ENCODE measurements at regions not wholly inside any gene's neighbourhood (a gene's known extent, or its start where the extent isn't known, plus 50 kb on each side); places are given as distances from the start of the nearest gene placed in this dataset.
"Not testable (repeated sequence)": the region's sequence is repeated elsewhere in the genome, so short reads cannot be mapped to it uniquely, and the experiment has no call there.

- DNase-seq = no peak
These were observed 186.2 kb downstream of the EPM2A start for GRCh38 chr6:145548933-145549648.

DNA sequence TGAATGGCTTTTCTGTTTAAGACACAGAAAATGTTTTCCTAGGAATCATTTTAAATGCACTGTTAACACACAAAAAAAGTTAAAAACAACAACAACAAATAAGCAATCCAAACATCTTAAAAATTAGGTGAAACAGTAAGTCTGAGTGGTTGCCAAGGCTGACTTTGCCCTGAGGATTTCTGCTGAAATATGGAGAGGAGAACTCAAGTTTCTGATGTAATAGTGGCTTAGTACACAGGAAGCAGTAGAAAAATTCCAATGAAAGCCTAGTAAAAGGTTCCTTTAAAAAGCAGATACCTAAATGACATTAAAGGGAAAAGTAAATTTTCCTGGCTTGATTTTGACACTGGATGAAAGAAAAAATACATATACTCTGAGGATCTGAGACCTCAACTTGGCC lies 184.2 kb downstream of the EPM2A start:
- no peak for DNase-seq

DNA sequence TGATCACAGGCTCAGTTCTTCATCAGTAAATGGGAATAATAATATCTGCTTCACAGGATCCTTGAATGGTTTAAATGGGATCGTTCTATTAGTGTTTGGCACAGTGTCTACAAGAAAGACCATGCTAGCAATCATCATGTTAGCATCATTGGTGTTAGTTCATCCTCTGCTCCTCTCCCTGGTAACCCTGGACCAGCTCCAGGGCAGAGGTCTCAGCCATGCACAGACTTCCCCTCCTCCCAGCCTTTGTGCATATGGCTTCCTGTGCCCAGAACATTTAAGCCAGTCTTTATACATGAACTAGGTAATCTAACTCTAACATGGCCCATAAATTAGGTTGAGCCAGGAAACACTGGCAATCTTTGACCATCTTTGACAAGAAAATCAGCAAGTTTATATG lies 180.2 kb downstream of the EPM2A start:
- DNase-seq = no peak

DNA sequence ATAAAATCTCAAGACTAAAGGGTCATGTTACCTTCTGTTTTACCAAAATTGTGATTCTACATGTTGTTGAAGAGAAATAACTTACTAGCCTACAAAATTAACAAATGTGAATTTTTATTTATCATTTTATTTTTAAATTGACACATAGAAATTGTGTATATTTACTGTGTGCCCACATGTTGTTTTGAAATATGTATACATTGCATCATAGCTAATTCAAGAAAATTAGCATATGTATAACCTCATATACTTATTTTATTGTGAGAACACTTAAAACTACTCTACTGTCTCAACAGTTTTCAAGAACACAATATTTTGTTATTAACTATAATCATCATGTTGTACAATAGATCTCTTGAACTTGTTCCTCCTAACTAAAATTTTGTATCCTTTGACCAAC lies 177.8 kb downstream of the EPM2A start:
- DNase-seq = no peak

- no peak for DNase-seq
These were observed 175.5 kb downstream of the EPM2A start for GRCh38 chr6:145559836-145560235.

- DNase-seq = no peak
These were observed 173.9 kb downstream of the EPM2A start for GRCh38 chr6:145561095-145562072.

GRCh38 chr6:145562771-145563615 lies 172.3 kb downstream of the EPM2A start:
- DNase-seq = no peak

DNA sequence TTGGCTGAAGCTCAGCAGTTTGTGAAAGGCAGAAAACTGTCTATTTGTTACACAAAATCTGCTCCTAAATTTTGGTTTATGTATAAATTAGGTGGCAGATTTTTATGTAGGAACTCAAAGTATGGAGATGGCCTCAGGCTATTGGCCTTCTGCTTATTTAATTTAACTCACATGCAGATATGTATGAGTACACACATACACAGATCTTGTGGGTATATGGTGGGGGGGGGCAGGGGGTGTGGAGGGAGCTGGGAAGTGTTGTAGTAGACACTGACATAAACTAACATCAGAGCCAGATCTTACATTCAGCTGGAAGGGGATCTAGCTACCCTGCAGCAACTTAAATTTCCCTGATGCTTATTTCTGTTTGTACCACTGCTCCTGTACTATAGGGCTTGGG lies 170.8 kb downstream of the EPM2A start:
- no peak for DNase-seq

DNA sequence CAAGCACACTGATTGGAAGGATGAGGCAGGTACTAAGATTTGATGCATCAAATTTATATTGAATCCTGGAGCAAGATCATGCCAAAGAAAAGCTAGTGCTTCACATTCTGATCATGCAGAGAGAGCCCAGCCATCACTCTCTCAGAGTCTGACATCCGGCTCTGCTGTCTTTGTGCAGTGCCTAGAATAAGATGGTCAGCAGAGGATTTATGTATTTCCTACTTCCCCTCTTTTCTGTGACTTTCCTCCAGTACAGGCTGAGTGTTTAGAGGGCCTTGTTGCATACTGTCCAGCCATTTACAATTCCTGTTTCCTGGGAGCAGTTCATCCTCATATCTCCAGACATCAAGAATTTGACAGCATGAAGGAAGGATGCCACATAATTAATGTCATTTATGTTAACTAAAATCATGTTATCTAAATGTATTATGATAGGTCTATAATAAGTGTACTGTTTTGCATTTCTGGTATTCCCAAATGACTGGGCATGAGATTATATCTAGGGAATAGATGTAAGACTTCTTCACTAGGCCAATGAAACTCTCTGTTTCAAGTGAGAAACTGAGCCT lies 167.6 kb downstream of the EPM2A start:
- no peak for DNase-seq

DNA sequence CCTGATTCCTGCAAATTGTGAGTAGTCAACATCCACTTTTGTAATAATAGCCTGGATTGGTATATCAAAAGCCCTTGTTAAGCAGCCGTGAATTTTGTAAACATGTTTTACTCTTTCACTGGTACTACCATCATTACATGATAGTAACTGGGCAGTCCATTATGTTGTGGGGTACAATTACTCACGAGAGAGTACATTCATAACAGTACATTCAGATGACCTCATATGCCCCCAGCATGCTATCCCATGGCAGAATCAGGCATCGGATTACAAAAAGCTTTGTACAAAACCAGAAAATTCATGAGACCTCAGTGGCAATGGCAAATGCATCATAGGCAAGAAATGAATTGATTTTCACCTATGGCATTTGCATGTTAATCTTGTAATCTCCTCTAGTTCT lies 166.2 kb downstream of the EPM2A start:
- no peak for DNase-seq

DNA sequence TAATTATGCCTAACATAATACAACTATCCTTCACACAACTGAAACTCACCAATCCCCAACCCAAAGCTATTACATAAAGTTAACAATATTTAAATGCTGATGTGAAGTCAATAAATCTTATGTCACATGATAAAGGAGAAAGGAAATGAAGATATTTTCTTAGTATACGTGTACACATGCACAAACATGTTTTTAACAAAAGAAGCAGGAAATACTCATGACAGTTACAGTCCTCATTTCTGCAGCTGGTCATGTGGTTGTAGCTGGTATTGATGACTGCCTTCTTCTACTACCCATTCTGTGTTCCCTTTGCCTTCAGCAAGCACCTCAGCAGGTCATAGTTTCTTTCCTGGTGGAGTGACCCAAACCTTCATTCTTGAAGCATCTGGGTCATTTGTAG lies 165.0 kb downstream of the EPM2A start:
- not testable (repeated sequence) for DNase-seq

DNA sequence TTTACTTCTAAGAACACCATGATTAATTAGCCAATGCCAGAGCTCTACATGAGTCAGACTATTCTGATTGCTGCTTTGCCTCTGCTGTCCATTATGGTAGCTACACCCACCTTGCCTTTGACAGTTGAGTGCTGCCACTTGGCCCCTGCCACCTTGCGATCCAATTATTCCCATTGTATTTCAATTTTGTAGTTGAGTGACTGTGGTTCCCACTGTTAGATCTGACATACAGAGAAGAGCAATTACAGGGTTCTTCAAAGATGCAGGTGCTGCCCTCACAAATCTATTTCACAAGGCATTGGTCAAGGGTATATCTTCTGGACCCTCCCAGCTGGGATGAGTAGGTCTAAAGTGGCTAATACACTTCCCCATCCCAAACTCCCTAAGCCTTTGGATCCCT lies 161.1 kb downstream of the EPM2A start:
- not testable (repeated sequence) for DNase-seq
